ENCODE measurements at regions not wholly inside any gene's neighbourhood (a gene's known extent, or its start where the extent isn't known, plus 50 kb on each side); places are given as distances from the start of the nearest gene placed in this dataset.
"Not testable (repeated sequence)": the region's sequence is repeated elsewhere in the genome, so short reads cannot be mapped to it uniquely, and the experiment has no call there.

DNA sequence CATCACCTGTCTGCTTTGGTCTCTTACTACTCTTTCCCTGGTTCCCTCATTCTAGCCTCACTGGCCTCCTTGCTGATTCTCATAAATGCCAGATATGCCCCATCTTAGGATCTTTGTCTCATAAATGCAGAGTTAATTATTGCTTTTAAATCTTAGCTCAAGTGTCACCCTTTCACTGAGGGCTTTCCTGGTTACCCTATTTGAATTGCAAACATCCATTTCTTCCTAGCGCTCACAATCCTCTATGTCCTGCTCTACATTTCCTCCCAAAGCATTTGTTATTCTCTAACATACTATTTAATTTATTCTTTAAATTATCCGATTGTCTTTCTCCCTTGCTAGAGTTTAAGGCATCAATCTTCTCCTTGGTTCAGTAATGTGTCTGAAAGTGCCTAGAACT, 296.5 kb upstream of the ADGRL4 start:
- FAIRE-seq, result no peak

GRCh38 chr1:79302380-79302930, 295.9 kb upstream of the ADGRL4 start:
- no peak for FAIRE-seq
- no peak for DNase-seq (ENCODE audit: low spot score)

More for the DNA sequence above, 296.5 kb upstream of the ADGRL4 start:
- no peak for DNase-seq (ENCODE audit: low spot score)

GRCh38 chr1:79295967-79296366, 289.4 kb upstream of the ADGRL4 start:
- DNase-seq (ENCODE audit: low spot score) (no peak), FAIRE-seq (no peak)

DNA sequence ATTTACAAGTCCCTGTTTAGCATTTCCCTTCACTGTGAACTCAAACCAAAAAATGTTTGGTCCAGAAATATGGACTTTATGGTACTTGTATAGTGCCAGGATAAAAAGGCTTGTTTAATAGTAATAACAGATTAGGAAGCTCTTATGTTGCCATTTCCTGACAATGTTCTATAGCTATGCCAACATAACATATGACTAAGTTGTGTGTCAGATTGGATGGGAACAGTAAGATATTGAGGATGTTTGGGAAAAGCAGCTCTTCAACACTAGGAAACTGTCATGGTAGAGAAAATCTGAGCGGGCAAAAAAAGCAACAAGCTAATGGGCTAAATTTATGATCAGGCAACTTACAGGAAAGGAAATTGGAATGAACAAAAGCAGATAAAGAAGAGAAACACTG, 287.1 kb upstream of the ADGRL4 start:
- FAIRE-seq (no peak), DNase-seq (ENCODE audit: low spot score) (no peak)

GRCh38 chr1:79290927-79291474, 284.5 kb upstream of the ADGRL4 start:
- DNase-seq (ENCODE audit: low spot score), result no peak
- no peak for FAIRE-seq

GRCh38 chr1:79287982-79288381, 281.5 kb upstream of the ADGRL4 start:
- DNase-seq (ENCODE audit: low spot score) (no peak), FAIRE-seq (no peak)

- no peak for DNase-seq (ENCODE audit: low spot score)
- FAIRE-seq, result no peak
Measured at GRCh38 chr1:79285667-79286066, 279.1 kb upstream of the ADGRL4 start.

GRCh38 chr1:79283451-79283850, 276.9 kb upstream of the ADGRL4 start:
- FAIRE-seq, result no peak
- no peak for DNase-seq (ENCODE audit: low spot score)

DNA sequence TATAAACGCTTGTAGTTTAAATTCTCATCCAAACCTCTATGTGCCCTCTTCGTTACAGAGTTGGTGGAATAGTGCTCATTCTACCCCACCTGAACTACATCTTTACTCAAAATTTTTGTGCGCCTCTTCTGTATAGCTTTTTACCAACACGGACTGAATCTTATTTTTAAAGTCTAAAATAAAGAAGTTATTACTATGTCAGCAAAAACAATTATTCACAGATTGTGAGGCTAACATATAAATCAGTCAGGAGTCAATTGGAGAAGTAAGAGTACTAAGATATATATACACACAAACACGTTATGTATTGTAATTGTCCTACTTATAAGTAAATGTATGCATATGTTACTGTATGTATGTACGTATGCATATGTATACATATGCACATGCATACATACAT, 274.9 kb upstream of the ADGRL4 start:
- DNase-seq (ENCODE audit: low spot score) (no peak), FAIRE-seq (no peak)

- DNase-seq (ENCODE audit: low spot score) (no peak), FAIRE-seq (no peak)
Measured at GRCh38 chr1:79271759-79272158, 265.2 kb upstream of the ADGRL4 start.

DNA sequence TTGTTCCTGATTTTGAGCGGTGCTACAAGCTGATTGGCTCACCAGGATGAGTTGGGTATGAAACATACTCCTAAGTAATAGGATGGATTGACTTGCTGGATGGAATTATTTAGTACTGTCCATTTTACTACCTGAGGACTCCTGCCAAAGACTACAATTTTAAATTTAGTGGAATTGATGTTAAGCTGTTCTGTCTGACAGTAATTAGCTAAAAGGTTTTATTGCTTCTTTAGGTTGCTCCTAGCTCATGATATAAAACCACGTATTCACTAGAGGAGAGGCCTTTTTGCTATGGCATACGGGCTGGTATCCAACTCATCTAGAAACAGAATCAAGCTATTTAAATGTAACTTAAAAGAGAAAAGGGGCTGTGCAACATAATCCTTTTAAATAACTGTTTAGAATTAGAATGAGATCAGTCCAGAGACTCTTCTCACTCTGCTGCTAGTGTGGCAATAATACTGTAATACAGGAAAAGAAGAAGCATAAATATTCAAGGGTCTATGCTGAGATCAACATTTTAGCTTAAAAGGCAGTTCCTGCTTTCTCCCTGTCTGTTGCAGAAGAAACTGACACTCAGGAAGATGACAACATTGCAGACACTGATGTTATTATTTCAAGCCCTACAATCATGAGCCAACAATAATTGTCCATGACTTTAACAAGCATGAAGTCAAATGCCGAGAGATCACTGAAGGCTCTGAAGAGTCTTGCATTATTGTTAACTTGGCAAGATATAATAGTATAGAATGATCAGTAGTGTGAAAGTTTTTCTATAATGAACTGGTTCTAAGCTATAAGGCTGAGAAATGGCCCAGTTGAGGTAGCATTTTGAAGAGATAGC, 258.7 kb upstream of the ADGRL4 start:
- no peak for DNase-seq (ENCODE audit: low spot score)

DNA sequence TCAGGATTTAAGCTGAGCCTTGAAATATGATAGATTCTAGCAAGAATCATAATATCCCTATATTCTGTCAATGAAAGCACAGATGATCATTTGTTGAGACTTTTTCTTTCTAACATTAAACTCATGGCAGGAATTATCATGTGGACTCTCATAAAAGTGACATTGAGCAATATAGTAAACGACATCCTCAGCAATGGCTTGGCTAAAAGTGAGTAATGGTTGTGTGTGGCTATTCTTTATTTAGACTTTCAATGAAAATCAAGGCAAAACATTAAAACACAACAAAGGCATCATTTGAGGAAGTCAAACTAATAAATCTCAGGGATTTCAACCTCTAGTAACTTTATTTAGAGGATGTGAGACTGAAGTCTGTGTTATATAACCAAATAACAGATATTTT, 257.8 kb upstream of the ADGRL4 start:
- FAIRE-seq, result no peak
- no peak for DNase-seq (ENCODE audit: low spot score)

More for the DNA sequence above, 258.7 kb upstream of the ADGRL4 start:
- FAIRE-seq, result no peak

- no peak for FAIRE-seq
Measured at GRCh38 chr1:79262745-79263258, 256.3 kb upstream of the ADGRL4 start.

DNA sequence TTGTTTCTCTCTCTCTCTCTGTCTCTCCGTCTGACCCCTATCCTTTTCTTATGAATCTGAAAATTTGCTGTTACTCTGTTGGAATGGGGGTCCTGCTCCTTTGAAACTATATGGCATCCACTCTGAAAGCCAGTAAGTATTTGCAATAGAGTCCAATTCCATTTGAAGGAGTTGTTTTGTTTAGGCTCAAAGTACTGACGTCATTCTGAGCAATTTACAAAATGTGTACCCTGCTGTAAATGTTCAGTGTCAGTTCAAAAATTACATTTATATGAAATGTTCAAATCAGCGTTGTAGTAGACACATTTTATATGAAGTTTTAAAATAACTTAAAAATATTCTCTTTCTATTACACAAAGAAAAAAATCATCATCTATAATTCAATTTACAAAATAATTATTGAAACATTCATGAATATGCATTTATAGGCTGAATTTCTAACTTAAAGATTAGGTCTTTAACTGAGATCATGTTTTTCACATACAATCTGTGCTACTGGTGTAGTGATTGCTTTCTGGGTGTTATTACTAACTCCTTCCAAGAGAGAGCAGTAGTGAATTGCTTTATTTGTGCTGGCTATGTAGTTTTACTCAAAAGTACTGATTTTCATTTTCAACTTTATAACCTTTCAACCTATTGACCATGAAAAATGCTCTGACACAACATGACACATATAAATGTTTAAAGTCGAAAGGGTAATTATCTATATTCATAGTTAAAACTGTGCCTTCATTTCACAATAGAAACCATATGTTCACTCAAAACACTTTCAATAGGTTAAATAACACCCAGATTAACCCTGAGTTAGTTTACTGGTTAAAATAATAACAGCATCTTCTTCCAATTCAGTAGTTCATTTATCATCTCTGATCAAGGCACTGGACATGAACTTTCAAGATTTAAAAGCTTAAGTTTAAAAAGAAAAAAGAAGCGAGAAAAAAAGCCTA, 253.1 kb upstream of the ADGRL4 start:
- FAIRE-seq, result peak; percentile 75

More at GRCh38 chr1:79262745-79263258, 256.3 kb upstream of the ADGRL4 start:
- no peak for DNase-seq (ENCODE audit: low spot score)

GRCh38 chr1:79255421-79255820, 248.9 kb upstream of the ADGRL4 start:
- no peak for DNase-seq (ENCODE audit: low spot score)
- no peak for FAIRE-seq

More for the DNA sequence above, 253.1 kb upstream of the ADGRL4 start:
- DNase-seq (ENCODE audit: low spot score), result peak; percentile 25

DNA sequence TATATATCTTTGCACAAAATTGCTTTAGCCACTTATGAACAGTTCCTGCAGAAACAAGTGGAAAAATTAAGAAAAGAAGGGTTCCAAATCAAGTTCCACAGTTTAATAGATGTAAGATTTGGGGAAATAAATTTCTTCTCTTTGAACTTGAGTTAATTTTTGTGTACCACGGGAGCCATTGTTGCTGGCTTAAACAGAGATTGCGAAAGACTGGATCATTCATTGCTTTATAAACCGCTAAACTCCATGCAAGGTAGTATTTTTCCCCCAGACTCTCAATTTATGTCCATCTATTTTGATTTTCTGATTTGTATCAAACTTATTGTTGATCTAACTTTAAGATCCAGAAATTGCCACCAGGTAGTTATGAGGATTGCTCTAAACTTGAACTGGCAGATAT, 246.1 kb upstream of the ADGRL4 start:
- FAIRE-seq (no peak), DNase-seq (ENCODE audit: low spot score) (no peak)

DNA sequence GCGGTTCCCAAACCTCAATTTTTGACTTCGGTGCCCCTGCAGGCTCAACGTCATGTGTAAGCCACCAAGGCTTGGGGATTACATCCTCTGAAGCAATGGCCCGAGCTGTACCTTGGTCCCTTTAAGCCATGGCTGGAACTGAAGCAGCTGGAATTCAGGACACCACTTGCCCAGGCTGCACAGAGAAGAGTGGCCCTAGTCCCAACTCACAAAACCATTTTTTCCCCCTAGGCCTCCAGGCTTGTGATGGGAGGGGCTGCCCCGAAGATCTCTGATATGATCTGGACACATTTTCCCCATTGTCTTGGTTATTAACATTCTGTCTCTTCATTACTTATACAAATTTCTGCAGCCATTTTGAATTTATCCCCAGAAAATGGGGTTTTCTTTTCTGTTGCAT, 233.3 kb upstream of the ADGRL4 start:
- FAIRE-seq (no peak), DNase-seq (ENCODE audit: low spot score) (no peak)

DNA sequence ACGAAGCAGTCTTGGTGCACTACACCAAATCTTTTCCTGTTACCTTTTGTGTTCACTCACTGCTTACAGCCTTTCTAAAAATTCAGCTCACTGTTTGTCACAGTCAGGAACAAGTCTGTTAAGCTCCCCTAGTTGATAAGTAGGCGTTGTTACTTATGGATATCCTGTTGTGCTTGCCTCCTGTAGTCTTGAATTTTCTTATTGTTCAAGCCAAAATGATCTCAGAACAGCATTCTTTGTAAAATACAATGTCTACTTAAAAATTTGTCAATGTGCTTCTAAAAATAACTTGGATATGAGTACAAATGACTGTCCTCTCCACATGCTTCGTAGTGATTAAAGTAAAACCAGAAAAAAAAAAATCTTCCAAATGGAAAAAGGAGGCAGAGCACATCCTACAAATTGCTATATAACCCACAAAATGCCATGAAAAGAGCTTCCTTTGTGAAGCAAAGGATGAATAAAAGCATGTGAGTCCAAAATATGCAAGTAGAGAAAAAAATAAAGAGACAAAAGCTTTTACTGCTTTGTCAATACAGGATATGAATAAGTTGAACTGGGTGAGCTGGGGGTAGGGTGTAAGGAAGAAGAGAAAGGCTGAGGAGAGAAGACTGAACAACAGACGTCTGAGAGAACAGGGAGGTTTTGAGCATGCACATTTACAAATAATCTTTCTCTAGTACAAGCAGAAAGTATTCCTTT, 228.9 kb upstream of the ADGRL4 start:
- no peak for DNase-seq (ENCODE audit: low spot score)
- FAIRE-seq, result no peak

GRCh38 chr1:79232818-79233217, 226.3 kb upstream of the ADGRL4 start:
- DNase-seq (ENCODE audit: low spot score), result no peak
- FAIRE-seq, result no peak

GRCh38 chr1:79230751-79231150, 224.2 kb upstream of the ADGRL4 start:
- not testable (repeated sequence) for FAIRE-seq; DNase-seq (ENCODE audit: low spot score)

DNA sequence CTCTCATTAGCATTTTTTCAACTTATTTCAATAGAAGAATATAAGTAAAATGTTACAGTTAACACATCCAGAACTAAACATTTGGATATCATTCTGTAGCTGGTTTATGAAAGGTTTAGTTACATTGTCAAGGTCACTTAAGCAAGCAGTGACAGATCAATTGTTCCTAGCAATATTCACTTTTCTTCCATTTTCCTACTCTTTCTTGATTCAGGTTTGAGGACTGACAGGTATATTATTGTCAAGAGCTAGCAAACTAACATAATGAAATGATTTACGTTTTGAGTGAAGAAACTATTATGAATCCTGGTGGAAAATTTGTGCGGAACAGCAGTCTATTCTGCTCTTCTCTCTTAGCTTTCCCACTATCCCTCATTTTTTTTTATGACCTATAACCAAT, 220.4 kb upstream of the ADGRL4 start:
- DNase-seq (ENCODE audit: low spot score) (no peak), FAIRE-seq (no peak)

Data from RCC 7860 (cell line).